HG03095 (cell line): ENCODE measurements at regions not wholly inside any gene's neighbourhood (a gene's known extent, or its start where the extent isn't known, plus 50 kb on each side); places are given as distances from the start of the nearest gene placed in this dataset.
"Not testable (repeated sequence)": the region's sequence is repeated elsewhere in the genome, so short reads cannot be mapped to it uniquely, and the experiment has no call there.

Source experiments
- ATAC-seq: cut with Tn5 transposase; IDR thresholded peaks from one replicate; pipeline ENCODE4 v1.9.1; 2021; ENCODE audit warnings: moderate library complexity; ENCODE audit not compliant: unreplicated experiment

- no peak for ATAC-seq
These were observed 385.0 kb downstream of the CDH11 start for GRCh38 chr16:64736857-64737256.

DNA sequence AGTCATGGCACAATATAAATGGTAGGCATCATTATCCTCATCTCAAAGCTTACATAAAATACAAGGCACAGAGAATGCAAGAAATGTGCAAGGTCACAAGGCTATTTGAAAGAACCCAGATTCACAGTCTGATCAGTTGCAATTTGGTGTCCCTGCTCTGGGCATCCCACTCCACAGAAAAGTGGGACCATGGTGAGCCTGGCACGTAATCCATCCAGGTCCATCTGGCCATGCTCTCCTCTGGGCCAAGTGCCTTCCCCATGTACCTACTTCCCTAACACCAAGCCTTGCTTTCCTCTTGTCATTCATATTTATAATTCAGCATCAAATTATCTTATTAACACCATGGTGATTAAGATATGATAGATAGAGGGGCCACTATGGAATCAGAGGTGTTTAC lies 390.0 kb downstream of the CDH11 start:
- ATAC-seq, result no peak

DNA sequence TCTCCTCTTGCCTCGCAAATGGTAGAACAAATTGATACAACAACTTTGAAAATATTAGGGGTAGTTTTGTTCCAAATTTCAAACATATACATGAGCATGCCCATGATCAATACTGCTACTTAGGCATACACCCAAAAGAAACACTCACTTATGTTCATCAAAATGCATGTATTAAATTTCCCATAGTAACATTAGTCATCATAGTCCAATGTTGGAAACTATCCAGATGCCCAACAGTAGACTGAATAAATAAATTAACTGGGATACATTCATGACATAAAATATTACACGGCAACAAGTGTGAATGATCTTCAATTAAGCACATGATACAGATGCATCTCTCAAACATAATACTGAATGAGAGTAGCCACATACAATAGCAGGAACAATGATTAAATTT lies 391.6 kb downstream of the CDH11 start:
- ATAC-seq, result no peak

DNA sequence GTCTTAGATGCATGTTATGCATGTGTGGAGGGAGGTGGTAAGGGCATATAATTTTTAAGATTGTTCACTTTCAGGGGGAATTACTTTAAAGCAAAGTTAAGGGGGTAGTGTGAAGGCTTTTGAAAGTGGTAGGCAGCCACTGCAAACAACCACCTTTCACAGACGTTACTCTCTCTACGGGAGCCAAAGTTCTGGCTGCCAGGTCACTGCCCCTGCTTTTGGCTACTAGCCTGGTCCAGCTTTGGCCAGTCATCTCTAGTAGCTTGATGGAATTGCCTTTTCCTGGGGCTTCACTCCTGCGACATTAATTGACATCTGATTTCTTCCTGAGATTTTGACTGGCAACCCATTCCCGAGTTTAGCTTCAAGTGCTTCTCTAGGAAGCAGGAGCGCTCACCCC lies 397.5 kb downstream of the CDH11 start:
- no peak for ATAC-seq

GRCh38 chr16:64718486-64718885 lies 403.4 kb downstream of the CDH11 start:
- no peak for ATAC-seq

DNA sequence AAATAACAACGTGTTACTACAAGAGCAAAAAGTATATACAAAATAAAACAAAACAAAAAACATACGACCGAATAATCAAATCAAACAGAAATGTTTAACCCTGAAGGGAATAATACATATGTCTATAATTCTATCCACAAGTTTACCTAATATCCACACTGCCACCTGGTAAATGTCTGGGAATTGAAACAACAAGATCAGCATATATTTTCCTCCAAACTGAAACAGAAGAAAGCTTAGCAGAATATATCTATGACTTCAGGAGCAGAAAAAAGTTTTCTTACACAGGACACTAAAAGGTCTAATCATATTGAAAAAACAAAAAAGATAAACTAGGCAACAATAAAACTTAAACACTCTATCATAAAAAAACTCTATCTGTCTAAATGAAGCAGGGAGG lies 404.0 kb downstream of the CDH11 start:
- ATAC-seq, result no peak

- ATAC-seq, result no peak
These were observed 406.2 kb downstream of the CDH11 start for GRCh38 chr16:64715624-64716023.

DNA sequence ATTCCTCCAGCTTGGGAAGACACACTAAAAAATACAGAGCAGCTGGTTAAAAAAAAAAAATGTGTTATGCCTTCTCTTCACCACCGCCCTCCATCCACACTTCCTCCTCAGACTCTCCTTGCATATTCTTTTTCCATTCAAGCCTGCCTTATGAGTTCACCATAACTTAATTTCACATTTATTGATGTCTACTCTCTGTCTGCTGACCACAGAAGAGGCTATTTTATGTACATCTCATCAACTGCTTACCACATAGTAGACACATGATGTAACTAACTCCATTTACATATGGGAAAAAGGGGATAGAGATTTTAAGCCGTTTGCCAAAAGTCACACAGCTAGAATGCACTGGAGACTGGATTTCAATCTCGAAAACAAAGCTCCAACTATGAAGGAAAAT lies 409.8 kb downstream of the CDH11 start:
- ATAC-seq, result no peak

GRCh38 chr16:64711596-64711995 lies 410.3 kb downstream of the CDH11 start:
- ATAC-seq, result no peak

GRCh38 chr16:64711026-64711425 lies 410.8 kb downstream of the CDH11 start:
- no peak for ATAC-seq

GRCh38 chr16:64705443-64705842 lies 416.4 kb downstream of the CDH11 start:
- no peak for ATAC-seq

- ATAC-seq, result no peak
These were observed 417.5 kb downstream of the CDH11 start for GRCh38 chr16:64704386-64704785.

DNA sequence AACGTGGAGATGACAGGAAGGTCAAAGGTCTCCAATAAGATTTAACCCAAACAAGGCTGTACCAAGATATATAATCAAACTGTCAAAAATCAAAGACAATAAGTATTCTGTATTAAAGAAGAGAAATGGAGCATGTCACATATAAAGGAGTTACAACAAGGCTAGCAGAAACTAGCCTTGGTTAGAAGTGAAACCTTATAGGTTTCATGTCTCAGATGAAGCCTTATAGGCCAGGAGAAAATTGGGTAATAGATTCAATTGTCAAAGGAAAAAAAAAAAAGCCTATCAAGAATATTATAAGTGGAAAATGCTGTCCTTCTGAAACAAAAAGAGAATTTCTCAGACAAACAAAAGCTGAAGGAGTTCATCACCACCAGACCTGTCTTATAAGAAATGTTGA lies 419.4 kb downstream of the CDH11 start:
- ATAC-seq, result no peak

DNA sequence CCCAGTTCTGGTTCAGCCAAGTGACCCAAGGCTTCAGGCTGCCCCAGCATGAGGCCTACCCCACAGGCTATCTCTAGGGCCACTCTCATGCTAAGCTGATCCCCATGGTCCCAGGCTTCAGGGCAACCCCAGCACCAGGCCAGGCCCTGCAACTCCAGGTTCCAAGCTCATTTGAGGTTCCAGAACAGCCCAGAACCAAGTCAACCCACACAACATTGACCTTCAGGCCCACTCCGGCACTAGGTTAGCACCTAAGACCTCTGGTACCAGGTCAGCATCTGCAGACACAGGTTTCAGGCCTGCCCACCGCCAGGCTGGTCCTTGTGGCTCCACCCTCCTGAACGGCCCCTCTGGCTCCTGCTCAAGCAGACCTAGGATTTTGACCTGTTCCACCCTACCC lies 421.2 kb downstream of the CDH11 start:
- ATAC-seq, result no peak

DNA sequence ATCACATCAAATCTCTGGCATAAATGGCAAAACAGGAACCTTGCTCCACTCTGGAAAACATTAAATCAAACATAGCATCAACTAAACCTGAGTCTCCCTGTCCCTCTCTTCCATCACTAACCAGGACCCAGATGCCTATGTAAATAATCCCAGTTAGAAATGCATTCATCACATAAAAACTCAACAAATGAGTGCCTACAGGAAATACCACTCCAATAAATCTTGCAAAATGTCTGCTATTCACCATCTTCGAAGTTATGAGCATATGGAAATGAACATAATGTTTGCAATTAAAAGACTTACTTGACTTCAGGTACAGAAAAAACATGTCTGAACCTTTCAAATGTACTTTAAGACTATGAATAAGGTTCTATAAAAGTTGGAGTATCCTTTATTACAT lies 425.0 kb downstream of the CDH11 start:
- no peak for ATAC-seq

DNA sequence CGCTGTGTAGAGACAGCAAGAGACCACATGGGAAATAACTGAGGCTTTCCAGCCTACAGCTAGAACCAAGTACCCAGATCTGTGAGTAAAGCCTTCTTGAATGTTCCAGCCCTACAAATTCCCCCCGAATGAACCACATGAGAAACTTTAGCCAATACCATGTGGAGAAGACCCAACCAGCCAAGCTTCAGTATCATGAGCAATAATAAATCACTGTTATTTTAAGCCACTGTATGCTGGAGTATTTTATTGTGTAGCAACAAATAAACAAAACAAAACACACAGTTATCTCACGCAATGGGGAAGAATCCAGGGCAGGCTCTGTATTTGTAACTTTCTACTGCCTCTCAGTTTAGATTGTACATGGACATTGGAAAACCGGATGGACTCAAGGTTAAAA lies 426.2 kb downstream of the CDH11 start:
- no peak for ATAC-seq

DNA sequence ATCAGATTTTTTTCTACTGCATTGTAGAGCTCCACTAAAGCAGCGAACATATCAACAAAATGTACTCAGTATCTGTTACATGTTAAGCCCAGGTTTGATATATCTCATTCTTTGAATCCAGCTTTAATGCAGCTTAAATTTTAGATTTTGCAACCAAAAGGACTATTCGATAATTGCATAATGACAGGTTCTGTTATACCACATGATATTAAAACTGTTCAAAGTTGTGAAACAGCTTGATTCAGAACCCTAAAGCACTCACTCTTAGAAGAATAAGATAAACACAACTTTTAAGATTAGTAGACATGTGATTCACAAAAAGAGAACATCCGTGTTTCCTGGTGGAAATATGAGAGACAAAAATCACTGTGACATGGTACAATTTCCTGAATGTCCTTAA lies 427.9 kb downstream of the CDH11 start:
- no peak for ATAC-seq

- ATAC-seq, result no peak
These were observed 434.1 kb downstream of the CDH11 start for GRCh38 chr16:64687786-64688185.

- ATAC-seq, result no peak
These were observed 434.7 kb downstream of the CDH11 start for GRCh38 chr16:64687123-64687522.

DNA sequence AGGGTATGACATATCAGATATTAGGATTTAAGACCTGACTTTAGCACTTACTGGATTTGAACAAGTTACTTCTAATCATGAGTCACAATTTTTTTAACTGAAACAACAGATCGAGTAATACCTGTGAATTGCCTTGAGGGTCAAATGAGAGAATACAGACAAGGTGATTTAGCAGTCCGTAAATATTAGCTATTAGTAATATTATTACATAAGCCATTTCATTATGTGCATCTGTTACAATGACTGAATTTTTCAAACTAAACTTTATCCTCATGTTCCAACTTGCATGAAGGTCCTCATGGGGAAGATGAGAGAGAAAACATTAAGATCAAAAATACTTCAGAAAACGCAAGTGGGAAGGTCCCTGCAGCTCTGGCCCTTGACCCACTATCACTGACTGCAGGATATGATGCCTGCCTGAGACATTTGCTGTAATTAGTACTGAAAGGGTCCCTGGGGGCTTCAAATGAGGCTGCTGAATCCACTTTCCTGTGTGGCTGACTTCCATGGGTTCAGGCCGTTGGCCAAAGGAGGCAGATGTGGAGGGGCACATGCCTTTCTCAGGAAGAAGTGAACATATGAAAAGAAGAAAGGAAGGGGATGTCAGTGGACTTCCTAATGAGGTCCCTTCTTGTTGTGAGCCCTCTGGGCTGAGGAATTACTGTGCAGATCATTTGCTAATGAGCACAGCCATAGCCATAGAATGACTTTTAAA lies 441.7 kb downstream of the CDH11 start:
- ATAC-seq, result no peak

- no peak for ATAC-seq
These were observed 452.3 kb downstream of the CDH11 start for GRCh38 chr16:64669573-64669972.

DNA sequence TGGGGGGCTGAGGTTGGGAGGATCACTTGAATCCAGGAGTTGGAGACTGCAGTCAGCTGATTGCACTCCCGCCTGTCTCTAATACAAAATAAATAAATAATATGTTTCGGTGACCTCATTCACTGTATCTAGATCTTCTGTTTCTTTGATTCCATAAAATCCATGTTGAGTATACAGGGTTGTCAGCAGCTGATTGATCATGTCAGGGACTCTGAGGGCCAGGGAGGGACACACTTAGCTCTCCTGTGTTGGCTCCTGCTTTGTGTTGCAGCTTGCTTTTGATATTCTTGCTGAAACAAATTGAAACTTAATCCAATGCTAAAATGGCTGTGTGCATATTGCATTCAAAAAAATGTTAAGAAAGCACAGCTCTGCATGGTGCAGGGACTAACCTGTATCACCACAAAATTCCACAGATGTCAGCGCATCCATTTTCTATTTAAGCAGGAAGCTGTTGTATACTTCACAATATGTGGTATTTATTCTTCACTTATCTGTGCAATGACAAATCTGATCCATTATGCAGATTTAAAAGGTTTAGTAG lies 454.5 kb downstream of the CDH11 start:
- no peak for ATAC-seq

DNA sequence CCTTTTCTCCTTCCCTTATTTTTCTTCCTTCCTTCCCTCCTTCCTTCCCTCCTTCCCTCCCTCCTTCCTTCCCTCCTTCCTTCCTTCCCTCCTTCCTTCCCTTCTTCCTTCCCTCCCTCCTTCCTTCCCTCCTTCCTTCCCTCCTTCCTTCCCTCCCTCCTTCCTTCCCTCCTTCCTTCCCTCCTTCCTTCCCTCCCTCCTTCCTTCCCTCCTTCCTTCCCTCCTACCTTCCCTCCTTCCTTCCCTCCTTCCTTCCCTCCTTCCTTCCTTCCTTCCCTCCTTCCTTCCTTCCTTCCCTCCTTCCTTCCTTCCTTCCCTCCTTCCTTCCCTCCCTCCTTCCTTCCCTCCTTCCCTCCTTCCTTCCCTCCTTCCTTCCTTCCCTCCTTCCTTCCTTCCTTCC lies 459.6 kb downstream of the CDH11 start:
- not testable (repeated sequence) for ATAC-seq
